K562 (cell line): ENCODE measurements at regions not wholly inside any gene's neighbourhood (a gene's known extent, or its start where the extent isn't known, plus 50 kb on each side); places are given as distances from the start of the nearest gene placed in this dataset.

Experiments
- FOSL1 ChIP-seq: fragments of 200-800 bp; sonication (Bioruptor generic); conservative IDR thresholded peaks from 2 replicates; pipeline ENCODE4 v1.6.1; 2016; ENCODE audit warnings: missing genetic modification characterization, missing compliant biosample characterization
- MXD1 ChIP-seq: fragments of 250-450 bp; sonication (Bioruptor Pico); IDR thresholded peaks from 2 replicates; pipeline ENCODE4 v1.8.0; 2021; ENCODE audit warnings: borderline replicate concordance, mild to moderate bottlenecking, moderate library complexity; ENCODE audit not compliant: poor library complexity, severe bottlenecking
- NR2F6 ChIP-seq: fragments of 450-650 bp; formaldehyde crosslinking; IDR thresholded peaks from 2 replicates; pipeline ENCODE4 v1.4.0; 2020; ENCODE audit warnings: mild to moderate bottlenecking
- YBX1 ChIP-seq: fragments of 450-650 bp; IDR thresholded peaks from 2 replicates; pipeline ENCODE4 v1.7.1; 2016; ENCODE audit warnings: mild to moderate bottlenecking
- TF ChIP-seq, protein P1 (sequence below): fragments of 250-450 bp; sonication (Bioruptor Pico); IDR thresholded peaks from 2 replicates; pipeline ENCODE4 v1.4.0; 2020

- TF ChIP-seq MXD1 (CRISPR knock-in tag) = no peak
- TF ChIP-seq, protein P1, sequence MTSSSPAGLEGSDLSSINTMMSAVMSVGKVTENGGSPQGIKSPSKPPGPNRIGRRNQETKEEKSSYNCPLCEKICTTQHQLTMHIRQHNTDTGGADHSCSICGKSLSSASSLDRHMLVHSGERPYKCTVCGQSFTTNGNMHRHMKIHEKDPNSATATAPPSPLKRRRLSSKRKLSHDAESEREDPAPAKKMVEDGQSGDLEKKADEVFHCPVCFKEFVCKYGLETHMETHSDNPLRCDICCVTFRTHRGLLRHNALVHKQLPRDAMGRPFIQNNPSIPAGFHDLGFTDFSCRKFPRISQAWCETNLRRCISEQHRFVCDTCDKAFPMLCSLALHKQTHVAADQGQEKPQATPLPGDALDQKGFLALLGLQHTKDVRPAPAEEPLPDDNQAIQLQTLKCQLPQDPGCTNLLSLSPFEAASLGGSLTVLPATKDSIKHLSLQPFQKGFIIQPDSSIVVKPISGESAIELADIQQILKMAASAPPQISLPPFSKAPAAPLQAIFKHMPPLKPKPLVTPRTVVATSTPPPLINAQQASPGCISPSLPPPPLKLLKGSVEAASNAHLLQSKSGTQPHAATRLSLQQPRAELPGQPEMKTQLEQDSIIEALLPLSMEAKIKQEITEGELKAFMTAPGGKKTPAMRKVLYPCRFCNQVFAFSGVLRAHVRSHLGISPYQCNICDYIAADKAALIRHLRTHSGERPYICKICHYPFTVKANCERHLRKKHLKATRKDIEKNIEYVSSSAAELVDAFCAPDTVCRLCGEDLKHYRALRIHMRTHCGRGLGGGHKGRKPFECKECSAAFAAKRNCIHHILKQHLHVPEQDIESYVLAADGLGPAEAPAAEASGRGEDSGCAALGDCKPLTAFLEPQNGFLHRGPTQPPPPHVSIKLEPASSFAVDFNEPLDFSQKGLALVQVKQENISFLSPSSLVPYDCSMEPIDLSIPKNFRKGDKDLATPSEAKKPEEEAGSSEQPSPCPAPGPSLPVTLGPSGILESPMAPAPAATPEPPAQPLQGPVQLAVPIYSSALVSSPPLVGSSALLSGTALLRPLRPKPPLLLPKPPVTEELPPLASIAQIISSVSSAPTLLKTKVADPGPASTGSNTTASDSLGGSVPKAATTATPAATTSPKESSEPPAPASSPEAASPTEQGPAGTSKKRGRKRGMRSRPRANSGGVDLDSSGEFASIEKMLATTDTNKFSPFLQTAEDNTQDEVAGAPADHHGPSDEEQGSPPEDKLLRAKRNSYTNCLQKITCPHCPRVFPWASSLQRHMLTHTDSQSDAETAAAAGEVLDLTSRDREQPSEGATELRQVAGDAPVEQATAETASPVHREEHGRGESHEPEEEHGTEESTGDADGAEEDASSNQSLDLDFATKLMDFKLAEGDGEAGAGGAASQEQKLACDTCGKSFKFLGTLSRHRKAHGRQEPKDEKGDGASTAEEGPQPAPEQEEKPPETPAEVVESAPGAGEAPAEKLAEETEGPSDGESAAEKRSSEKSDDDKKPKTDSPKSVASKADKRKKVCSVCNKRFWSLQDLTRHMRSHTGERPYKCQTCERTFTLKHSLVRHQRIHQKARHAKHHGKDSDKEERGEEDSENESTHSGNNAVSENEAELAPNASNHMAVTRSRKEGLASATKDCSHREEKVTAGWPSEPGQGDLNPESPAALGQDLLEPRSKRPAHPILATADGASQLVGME (CRISPR knock-in tag) = no peak
- TF ChIP-seq YBX1 = no peak
- TF ChIP-seq FOSL1 (tag) = no peak
- TF ChIP-seq NR2F6 = no peak
- TF ChIP-seq, all 486 proteins: peak for 0
Observed at GRCh38 chr6:165876588-165876987, 213.5 kb upstream of the PDE10A start (continued).
